ENCODE measurements at regions not wholly inside any gene's neighbourhood (a gene's known extent, or its start where the extent isn't known, plus 50 kb on each side); places are given as distances from the start of the nearest gene placed in this dataset.

DNA sequence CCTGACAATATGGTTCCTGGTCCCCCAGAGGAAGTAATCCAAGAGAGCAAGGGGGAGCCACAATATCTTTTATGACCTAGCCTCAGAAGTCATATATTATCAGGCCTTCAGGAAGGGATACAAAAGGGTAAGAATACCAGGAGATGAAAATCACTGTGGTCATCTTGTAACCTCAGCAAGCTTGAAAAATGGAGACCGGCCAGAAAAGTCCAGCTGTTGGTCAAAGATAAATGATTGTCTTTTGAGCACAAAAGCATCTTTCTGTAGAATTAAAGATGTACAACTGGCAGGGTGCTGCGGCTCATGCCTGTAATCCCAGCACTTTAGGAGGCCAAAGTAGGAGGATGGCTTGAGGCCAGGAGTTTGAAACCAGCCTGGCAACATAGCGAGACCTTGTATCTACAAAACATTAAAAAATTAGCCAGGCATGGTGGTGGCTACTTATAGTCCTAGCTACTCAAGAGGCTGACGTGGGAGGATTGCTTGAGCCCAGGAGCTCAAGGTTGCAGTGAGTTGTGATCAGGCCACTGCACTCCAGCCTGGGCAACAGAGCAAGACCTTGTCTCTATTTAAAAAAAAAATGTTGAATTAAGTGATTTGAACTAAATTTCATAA, 118.0 kb upstream of the MARCKS start:
- in situ Hi-C loops (cut with HindIII; ENCODE audit: low sequenced_read_pairs): no loop called here

DNA sequence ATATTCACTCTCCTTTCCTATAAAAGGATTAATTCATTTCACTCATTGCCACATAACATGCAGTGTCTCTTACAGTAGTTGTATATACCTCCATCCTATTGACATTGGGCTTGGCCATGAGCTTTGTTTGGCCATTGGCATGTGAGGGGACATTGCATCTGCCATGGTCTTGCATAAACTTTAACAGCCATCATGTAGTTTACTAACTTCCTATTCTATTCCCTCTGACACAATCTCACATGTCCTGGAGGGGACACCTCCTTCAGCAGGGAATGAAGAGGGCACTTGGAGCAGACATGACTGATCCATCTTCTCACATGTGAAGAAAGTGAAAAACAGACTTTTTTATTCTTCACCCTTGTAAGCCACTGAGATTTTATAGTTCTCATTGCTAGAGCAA, 115.5 kb upstream of the MARCKS start:
- in situ Hi-C loops (cut with HindIII; ENCODE audit: low sequenced_read_pairs): no loop called here

DNA sequence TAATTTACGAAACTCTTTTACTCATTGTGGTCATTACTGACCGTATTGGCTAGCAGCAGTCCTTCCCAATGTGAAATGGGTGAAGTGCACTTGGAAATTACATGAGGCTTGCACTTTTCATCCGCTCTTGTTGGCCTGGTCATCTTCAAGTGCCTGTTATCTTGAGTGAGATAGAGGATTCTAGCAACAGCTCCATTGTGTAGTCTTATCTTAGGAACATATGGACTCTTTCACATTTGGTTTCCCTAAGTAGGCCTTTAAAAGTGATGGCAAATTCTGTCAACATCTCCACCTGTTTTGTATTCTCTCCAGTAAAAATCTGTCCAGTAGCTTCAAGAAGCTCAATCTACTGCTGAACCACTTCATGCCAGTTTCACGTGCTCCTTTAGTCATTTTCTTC, 114.8 kb upstream of the MARCKS start:
- in situ Hi-C loops (cut with HindIII; ENCODE audit: low sequenced_read_pairs): no loop called here

DNA sequence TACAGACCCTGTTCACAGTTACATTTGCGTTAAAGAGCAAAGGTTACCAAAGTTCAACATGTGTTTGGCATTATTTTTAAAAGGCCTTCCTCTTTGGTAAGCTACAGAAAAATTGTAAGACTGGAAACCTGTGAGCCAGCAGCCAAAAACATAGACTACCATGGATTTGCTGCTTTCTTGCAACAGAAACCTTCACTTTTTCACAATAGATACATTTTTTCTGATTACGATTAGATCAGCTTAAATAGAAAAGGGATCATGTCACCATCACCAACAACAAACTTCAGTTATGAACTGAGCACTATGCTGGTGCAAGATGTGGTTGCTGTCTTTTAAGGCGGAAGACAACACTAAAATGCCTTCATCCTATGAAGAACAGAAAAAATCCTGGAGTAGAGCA, 112.3 kb upstream of the MARCKS start:
- in situ Hi-C loops (cut with HindIII; ENCODE audit: low sequenced_read_pairs): no loop called here

DNA sequence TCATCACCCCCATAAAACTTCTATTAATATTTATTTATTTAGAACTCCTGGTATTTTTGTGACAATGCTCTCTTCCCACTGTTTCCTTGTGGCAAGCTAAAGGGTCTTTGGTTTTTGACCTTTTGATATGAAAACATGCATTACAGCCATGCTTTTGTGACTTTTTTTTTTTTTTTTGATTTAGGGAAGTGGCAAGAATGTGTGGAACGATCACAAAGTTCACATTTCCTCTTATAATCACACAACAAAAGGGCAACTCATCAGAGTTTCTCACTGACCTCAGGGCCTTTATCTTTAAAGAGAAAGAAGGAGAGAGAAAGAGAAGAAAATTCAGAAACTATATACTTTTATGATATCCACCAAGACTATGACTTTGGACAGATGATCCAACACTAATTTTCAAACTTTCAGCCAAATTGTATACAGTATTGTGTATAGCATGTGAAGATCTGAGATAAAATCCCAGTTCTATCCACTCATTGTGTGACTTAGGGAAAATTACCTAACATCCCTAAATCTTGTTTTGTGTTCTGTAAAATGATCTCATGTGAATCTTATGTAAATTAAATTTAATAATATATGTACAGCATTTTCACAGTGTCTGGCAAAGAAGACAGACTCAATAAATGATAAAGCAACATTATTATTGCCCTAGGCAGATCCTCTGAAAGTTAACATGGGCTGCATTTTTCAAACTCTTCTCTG, 106.8 kb upstream of the MARCKS start:
- in situ Hi-C loops (cut with HindIII; ENCODE audit: low sequenced_read_pairs): loop anchor here (5.0 kb wide), 1 partner anchor 38 kb away; no protein-coding TSS in a partner anchor

DNA sequence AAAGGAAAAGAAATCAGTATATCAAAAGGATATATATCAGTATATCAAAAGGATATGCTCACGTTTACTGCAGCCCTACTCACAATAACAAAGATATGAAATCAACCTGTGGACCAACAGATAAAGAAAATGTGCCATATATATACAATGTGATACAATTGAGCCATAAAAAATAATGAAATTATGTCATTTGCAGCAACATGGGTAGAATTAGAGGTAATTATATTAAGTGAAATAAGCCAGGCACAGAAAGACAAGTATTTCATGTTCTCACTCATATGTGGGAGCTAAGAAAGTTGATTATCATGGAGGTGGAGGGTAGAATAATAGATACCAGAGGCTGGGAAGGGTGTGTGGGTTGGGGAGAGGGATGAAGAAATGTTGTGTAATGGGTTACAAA, 102.9 kb upstream of the MARCKS start:
- in situ Hi-C loops (cut with HindIII; ENCODE audit: low sequenced_read_pairs): loop anchor here (5.0 kb wide), 1 partner anchor 42 kb away; no protein-coding TSS in a partner anchor

DNA sequence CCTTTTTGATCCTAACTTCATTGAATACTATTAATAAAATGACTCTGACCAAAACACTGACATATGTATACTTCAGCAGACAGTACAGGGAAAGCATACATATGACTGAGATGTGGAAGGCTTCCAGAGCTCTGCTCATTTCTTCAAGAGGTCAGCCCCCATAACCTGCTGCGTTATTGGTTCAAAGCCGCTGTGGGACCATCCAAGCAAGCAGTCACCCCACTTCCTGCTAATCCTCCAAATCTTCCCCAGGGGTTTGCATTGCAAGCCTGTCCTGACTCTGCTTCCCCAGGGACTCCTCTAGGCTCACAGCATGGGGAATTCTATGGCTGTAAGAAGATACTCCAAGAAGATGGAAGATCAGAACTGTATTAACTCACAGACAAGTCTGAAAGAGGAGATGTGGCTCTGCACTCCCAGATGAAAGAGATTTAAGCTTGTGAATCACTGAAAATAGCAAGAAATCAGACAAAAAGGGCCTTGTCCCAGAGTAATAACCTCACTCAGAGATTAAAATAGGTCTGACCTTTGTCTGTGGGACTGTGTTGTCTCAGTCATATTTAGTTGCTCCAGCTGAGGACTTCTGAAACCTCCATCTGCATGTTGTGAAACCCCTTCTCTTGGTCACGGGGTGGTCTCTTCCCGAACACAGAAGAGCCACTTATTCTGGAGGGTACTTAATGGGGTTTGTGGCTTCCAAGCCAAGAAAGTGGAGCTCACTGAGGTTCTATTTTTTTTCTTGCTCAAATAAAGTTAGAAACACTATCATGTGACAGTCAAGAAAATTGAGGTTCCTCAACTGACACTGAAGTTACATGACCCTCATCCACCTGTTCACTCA, 101.5 kb upstream of the MARCKS start:
- in situ Hi-C loops (cut with HindIII; ENCODE audit: low sequenced_read_pairs): no loop called here

DNA sequence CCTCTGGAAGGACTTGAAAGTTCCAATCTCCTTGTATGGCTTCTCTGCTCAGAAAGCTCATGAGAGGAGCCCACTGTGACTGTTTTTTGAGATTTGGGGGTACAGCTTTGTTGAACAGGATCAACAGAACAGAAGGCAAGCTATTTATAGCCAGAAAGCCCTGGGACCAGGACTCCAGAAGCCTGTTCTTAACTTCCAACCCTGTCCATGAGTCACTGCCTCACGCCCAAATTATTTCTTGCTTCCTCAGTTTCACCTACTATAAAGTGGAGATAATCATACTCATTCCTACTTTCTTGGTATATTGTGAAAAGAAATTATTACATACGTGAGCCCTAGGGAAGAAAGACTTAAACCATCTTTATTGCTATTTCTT, 100.9 kb upstream of the MARCKS start:
- in situ Hi-C loops (cut with HindIII; ENCODE audit: low sequenced_read_pairs): no loop called here

DNA sequence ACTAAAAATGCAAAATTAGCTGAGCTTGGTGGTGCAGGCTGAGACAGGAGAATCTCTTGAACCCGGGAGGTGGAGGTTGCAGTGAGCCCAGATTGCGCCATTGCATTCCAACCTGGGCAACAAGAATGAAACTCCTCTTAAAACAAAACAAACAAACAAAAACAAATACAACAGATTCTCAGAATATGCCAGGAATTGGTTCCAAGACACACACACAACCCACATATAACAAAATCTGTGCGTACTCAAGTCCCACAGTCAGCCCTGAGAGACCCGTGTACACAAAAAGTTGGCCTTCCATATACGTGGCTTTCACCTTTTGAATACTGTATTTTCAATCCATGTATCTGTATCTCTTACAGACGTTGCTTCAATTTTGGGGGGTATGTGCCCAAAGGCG, 98.9 kb upstream of the MARCKS start:
- in situ Hi-C loops (cut with HindIII; ENCODE audit: low sequenced_read_pairs): no loop called here

DNA sequence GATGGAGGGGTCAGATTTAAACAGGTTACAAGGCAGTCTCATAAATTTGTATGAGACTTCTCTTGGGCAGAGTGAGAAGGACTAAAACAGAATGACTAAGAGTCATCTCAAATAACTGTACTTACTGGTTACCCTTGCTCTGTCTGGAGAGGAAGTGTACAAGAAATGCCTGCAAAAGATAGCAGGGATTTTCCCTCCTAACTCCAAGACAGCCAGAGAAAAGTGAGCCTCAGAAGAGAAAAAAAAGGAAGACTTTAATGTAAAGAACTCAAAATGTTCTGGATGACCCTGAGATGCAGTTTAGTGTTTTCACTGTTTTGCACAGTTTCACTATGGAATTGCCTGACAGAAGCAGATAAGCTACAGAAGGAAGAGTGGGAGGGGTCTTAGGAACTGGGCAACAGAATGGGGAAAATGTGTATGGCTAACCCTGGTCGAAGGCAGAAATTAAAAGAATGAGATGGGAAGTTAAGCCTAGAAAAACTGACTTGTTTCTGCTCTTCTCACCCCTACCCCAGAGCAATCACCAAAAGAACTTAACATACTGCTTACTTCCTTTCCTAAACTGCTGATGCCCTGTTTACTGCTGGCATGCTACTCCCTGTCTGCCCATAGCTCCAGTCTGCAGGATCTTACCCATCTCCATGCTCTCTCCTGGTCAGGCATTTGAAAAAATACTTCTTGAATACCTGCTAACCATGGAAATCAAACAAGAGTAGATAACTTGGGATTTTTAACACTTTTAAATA, 98.1 kb upstream of the MARCKS start:
- in situ Hi-C loops (cut with HindIII; ENCODE audit: low sequenced_read_pairs): no loop called here

DNA sequence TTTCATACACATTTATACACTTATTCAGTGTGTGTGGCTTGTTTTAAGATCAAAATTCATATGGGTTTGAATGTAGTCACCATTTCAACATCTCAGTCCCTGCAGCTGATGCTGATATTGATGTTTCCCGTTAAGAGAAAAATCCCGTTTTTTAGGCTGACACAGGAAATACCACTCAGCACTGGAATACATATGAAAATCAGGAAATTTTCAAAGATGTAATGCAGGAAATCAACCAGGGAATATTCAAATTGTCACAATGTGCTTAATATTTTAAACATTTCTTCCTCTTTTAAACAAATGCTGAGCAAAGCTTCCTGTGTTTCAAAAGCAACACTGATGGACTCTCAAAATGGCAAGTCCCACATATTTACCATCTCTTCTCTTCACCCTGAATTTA, 94.5 kb upstream of the MARCKS start:
- in situ Hi-C loops (cut with HindIII; ENCODE audit: low sequenced_read_pairs): no loop called here

DNA sequence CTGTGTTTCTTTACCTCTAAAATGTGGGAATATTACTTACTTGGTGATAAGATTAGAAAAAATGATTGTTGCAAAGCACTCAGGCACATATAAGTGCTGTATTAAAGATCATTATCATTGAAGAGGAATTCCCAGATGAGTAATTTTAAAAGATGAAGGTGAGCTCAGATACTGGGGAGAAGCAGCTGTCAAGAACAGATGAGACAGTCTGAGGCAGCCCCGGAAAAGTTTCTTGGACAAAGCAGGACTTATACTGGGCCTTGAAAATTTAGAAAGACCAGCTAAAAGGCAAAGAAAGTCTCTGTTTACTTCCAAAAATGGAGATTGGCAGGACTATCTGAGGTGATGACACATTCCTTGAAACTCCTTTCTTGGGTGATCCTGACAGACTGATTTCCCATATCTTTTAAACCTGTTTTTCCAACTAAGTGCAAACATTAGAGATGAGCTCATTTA, 93.8 kb upstream of the MARCKS start:
- in situ Hi-C loops (cut with HindIII; ENCODE audit: low sequenced_read_pairs): no loop called here

DNA sequence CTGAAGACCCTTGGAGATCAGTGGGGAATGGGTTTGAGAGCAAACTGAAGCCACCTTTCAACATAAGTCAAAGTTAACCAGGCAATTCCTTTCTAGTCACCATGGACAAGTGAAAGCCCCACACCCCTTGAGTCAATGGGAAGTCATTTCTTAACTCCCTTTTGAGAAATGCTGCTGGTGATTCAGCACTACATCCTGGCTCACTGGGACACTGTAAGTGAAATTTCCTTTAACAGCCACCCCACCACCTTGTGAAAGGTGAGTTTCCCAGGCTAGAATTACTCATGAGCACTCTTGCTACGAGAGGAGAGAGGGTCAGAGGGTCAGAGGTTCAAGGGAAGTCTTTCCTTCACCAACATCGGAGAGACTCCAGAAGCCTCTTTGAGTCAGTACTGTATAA, 93.3 kb upstream of the MARCKS start:
- in situ Hi-C loops (cut with HindIII; ENCODE audit: low sequenced_read_pairs): no loop called here

DNA sequence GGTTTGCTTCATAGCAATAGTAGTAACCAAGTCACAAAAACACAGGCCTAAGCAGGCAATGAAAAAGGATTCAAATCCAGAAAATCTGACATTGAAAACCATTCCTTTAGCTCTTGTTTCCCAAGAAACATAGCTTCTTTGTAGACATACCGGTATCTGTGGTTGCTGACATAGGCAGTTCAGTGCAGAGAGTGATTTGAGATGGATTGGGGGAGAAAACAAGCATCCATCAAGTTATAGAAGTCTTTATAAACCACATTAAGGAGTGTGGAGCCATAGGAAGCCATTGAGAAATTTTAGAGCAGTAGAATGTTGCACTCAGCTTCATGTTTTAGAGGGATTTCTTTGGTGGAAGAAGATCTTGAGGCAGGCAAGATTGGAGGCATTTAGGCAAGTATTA, 91.2 kb upstream of the MARCKS start:
- in situ Hi-C loops (cut with HindIII; ENCODE audit: low sequenced_read_pairs): no loop called here

DNA sequence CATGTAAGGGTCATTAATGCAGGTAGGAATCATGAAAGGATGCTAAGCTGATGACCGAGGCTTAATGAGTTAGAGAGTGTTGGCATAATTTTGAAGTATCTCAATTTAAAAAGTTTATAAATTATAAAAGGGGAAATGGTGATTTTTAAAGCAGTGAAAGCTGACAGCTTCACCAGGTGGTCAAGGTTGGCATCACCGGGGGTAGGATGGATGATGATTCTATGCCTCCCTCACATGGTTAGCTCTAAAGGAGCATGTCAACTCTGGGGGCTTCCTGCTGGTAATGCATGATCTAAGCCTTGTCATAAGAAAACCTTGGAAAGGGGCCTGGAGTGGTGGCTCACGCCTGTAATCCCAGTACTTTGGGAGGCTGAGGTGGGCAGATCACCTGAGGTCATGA, 89.2 kb upstream of the MARCKS start:
- in situ Hi-C loops (cut with HindIII; ENCODE audit: low sequenced_read_pairs): no loop called here

DNA sequence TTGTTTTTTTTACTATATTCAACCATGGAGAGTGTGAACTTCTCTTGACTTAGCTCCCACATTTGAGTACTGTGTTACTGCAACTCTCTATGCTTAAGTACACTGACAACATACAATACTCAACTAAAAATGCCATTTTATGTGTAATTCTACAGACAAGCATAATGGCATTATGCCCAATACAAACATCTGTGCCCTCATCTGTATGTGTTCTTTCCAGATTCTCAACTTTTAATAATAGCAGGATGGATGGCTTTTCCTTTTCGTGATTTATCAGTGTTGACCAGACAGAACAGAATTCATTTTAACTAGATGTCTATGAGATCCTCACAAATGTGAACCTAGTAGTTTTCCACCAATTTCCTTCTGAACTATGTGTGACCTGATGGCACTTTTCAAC, 84.2 kb upstream of the MARCKS start:
- in situ Hi-C loops (cut with HindIII; ENCODE audit: low sequenced_read_pairs): no loop called here

DNA sequence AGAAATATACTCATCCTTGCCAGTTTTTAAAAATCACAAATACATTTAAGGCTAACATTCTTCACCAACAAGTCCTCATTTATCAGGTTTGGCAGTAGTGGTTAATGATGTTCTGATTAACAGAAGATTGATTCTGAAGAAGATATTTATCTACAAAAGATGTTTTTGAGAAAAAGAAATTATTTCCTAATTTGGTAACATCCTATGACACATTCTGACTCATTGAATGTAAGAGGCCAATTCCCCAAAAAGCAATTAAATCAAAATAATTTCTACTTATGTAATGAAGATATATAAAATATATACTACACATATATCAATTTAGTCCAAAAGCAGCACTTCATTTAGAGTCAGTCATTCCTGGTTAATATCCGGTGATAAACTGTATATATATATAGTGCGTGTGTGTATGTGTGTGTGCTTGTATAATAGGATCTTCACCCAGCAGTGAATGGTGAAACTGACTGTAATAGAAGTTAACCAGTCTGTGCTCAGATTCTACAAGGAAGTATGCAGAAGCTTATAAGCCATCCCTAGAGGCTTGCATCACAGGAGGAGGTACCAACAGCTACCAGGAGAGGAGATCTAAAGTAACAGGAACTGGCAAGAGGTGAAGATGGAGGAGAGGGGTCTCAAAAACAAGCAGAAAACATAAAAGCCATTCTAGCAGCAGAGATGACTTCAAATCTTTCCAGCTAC, 82.9 kb upstream of the MARCKS start:
- in situ Hi-C loops (cut with HindIII; ENCODE audit: low sequenced_read_pairs): no loop called here

DNA sequence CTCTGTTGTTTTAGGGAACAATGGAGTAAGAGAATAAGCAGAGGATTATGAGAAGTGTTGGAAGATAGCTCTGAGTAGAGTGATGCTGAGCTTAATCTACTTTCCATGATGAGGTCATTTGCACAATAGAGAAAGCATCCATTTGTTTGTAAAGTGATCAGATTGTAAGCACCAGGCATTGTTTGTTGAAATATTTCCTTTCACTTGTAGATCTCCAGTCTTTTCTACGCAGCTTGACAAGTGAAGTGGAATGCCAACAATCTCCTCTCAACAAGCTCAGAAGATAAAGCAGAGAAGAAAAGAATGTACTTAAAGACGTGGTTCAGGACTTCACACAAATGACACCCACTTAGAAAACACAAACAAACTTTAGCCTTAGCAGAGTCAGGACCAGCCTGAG, 80.1 kb upstream of the MARCKS start:
- in situ Hi-C loops (cut with HindIII; ENCODE audit: low sequenced_read_pairs): no loop called here

DNA sequence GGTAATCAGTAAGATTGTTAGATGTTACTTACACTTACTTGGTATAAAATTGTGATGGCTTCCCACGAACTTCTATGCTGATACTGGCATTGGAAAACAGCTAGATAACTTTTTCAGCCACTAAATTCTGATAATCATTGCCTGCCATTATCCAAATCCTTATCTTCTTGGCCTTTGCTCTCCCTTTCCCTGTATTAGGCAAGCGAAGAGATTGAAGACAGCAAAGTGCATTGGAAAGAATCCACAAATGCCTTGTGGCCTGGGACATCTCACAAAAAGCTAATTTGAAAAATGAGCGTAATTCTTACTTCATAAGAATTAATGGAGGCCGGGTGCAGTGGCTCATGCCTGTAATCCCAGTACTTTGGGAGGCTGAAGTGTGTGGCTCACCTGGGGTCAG, 79.5 kb upstream of the MARCKS start:
- in situ Hi-C loops (cut with HindIII; ENCODE audit: low sequenced_read_pairs): no loop called here

DNA sequence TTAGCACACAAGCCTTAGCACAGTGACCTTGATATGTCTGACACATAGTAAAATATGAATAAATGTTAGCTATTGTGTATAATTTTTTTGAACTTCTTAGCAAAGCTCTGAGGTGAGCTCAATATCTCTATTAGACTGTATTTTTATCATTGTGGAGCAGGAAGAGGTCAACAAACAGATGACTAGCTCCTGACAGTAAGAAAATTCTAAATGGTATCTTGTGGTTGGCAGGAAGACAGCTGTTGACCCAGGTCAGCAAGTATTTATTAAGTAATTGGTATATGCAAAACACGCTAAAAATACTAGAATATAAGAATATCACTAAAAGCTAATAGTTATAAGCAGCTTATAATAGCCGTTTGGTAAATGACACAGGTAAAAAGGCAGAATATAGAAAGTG, 77.5 kb upstream of the MARCKS start:
- in situ Hi-C loops (cut with HindIII; ENCODE audit: low sequenced_read_pairs): no loop called here

DNA sequence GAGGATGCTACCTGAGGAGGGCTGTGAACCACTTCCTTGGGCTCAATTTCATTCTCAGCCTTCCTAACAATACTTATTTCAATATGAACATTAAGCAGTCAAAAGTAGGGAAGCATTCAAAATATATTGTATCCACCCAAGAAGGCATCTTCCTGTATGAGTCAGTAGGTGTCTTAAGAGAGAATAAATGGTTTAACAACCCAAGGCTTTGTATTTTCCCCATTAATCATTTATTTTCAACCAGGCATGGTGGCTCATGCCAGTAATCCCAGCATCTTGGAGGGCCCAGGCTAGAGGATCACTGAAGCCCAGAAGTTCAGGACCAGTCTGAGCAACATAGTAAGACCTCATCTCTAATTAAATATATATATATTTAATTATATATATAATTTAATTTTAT, 74.5 kb upstream of the MARCKS start:
- in situ Hi-C loops (cut with HindIII; ENCODE audit: low sequenced_read_pairs): no loop called here

All from endothelial cell of hepatic sinusoid (primary cell).